ENCODE measurements at regions not wholly inside any gene's neighbourhood (a gene's known extent, or its start where the extent isn't known, plus 50 kb on each side); places are given as distances from the start of the nearest gene placed in this dataset.

- TF ChIP-seq CTCF (IDR thresholded peaks at IDR 0.05) (no peak), POLR2A (IDR thresholded peaks at IDR 0.05) (no peak)
Observed at GRCh38 chr16:63995025-63995424, 1126.8 kb downstream of the CDH11 start.
